ENCODE measurements at regions not wholly inside any gene's neighbourhood (a gene's known extent, or its start where the extent isn't known, plus 50 kb on each side); places are given as distances from the start of the nearest gene placed in this dataset.

GRCh38 chr3:135310317-135310716, 515.3 kb downstream of the EPHB1 start:
- no peak for DNase-seq

GRCh38 chr3:135311699-135312098, 516.6 kb downstream of the EPHB1 start:
- no peak for DNase-seq

- no peak for DNase-seq
Measured at GRCh38 chr3:135314237-135314636, 519.2 kb downstream of the EPHB1 start.

GRCh38 chr3:135324301-135324700, 529.2 kb downstream of the EPHB1 start:
- no peak for DNase-seq

- no peak for DNase-seq
Measured at GRCh38 chr3:135325096-135325495, 530.0 kb downstream of the EPHB1 start.

- peak; percentile 35 for DNase-seq
Measured at GRCh38 chr3:135325726-135326235, 530.7 kb downstream of the EPHB1 start.

GRCh38 chr3:135326851-135327250, 531.8 kb downstream of the EPHB1 start:
- no peak for DNase-seq

- DNase-seq: no peak
Measured at GRCh38 chr3:135328036-135328435, 533.0 kb downstream of the EPHB1 start.

GRCh38 chr3:135329479-135329878, 534.4 kb downstream of the EPHB1 start:
- no peak for DNase-seq

GRCh38 chr3:135337192-135337591, 542.1 kb downstream of the EPHB1 start:
- no peak for DNase-seq

GRCh38 chr3:135348690-135349089, 553.6 kb downstream of the EPHB1 start:
- DNase-seq: no peak

GRCh38 chr3:135349254-135349948, 554.3 kb downstream of the EPHB1 start:
- DNase-seq: no peak

- no peak for DNase-seq
Measured at GRCh38 chr3:135352213-135352612, 557.2 kb downstream of the EPHB1 start.

GRCh38 chr3:135362889-135363288, 567.8 kb downstream of the EPHB1 start:
- no peak for DNase-seq

GRCh38 chr3:135364676-135365075, 569.6 kb downstream of the EPHB1 start:
- no peak for DNase-seq

GRCh38 chr3:135366816-135367215, 571.8 kb downstream of the EPHB1 start:
- no peak for DNase-seq

GRCh38 chr3:135368316-135368715, 573.3 kb downstream of the EPHB1 start:
- no peak for DNase-seq

- no peak for DNase-seq
Measured at GRCh38 chr3:135368781-135369180, 573.7 kb downstream of the EPHB1 start.

- DNase-seq: no peak
Measured at GRCh38 chr3:135374571-135374970, 579.5 kb downstream of the EPHB1 start.

- DNase-seq: no peak
Measured at GRCh38 chr3:135382188-135382587, 583.3 kb upstream of the PPP2R3A start.

GRCh38 chr3:135382621-135383020, 582.9 kb upstream of the PPP2R3A start:
- DNase-seq: no peak

GRCh38 chr3:135383301-135383700, 582.2 kb upstream of the PPP2R3A start:
- DNase-seq: peak; percentile 14

- no peak for DNase-seq
Measured at GRCh38 chr3:135392151-135392550, 573.4 kb upstream of the PPP2R3A start.

- DNase-seq: no peak
Measured at GRCh38 chr3:135393159-135393558, 572.4 kb upstream of the PPP2R3A start.

- no peak for DNase-seq
Measured at GRCh38 chr3:135393898-135394525, 571.5 kb upstream of the PPP2R3A start.
